HepG2 (cell line): ENCODE measurements at regions not wholly inside any gene's neighbourhood (a gene's known extent, or its start where the extent isn't known, plus 50 kb on each side); places are given as distances from the start of the nearest gene placed in this dataset.

Source experiments
- ATAC-seq: fragments of 200-7000 bp; cut with Tn5 transposase; 3 replicates; pipeline ENCODE4 v1.9.1; 2020; ENCODE audit warnings: mild to moderate bottlenecking, moderate library complexity
- BruUV-seq: library from RNA; stranded (reverse); fragments of 400-500 nt; replicated peaks from 2 replicates; lab custom pipeline; 2021; lab: Mats Ljungman, UMichigan
- CTCF ChIA-PET: fragments of 300-600 bp; formaldehyde crosslinking; extraction: SDS; loops from one replicate; lab custom pipeline; 2021; ENCODE audit warnings: low total read pairs, inconsistent platforms, low intra/inter-chr PET ratio; lab: Yijun Ruan, JAX
- POLR2A ChIA-PET: fragments of 350-600 bp; sonication (Branson Sonifier 250); formaldehyde crosslinking; loops from one replicate; lab custom pipeline; 2020; ENCODE audit warnings: antibody characterized with exemption, inconsistent platforms; lab: Yijun Ruan, JAX
- DNase-seq: peaks from one replicate; pipeline ENCODE4 v3.0.0-alpha.2; 2015; ENCODE audit warnings: low spot score
- FAIRE-seq: peaks from 3 replicates; lab custom pipeline; 2011; peaks lifted over from hg19 to GRCh38; lab: Jason Lieb, UNC
- H2AFZ ChIP-seq: one replicate; pipeline ENCODE4 v1.6.1; 2011; ENCODE audit warnings: low read length, inconsistent platforms
- H3K27ac ChIP-seq: fragments of 300-600 bp; 3 replicates; pipeline ENCODE4 v1.8.0; 2011; ENCODE audit warnings: mixed run types, mild to moderate bottlenecking, mixed read lengths, low read length, inconsistent platforms; ENCODE audit not compliant: insufficient read depth; ENCODE audit errors: extremely low read length
- H3K27me3 ChIP-seq, 2 experiments: fragments of 200-600 bp in 1 of 2; 2 replicates in 1 of 2; 3 replicates in 1 of 2; pipeline versions ENCODE4 v1.6.0 to v1.8.0; 2011; ENCODE audit warnings: low read length in 2 of 2, mild to moderate bottlenecking in 2 of 2, moderate library complexity in 2 of 2, inconsistent platforms in 1 of 2; ENCODE audit not compliant: insufficient read depth in 2 of 2, control insufficient read depth in 1 of 2
- H3K36me3 ChIP-seq, 2 experiments: fragments of 200-600 bp in 1 of 2; replicated peaks in 1 of 2; 2 replicates in 1 of 2; 3 replicates in 1 of 2; pipeline versions ENCODE4 v1.5.1 to v1.8.0; 2011; ENCODE audit warnings: low read length in 2 of 2, inconsistent platforms in 1 of 2; ENCODE audit not compliant: insufficient read depth in 2 of 2, control insufficient read depth in 1 of 2
- H3K4me1 ChIP-seq: 2 replicates; pipeline ENCODE4 v1.5.1; 2012; ENCODE audit warnings: low read length, inconsistent platforms; ENCODE audit not compliant: insufficient read depth
- H3K4me2 ChIP-seq: 2 replicates; pipeline ENCODE4 v1.6.0; 2011; ENCODE audit warnings: low read depth, low read length, inconsistent platforms
- H3K4me3 ChIP-seq, 3 experiments: fragments of 200-600 bp in 1 of 3; sonication (generic), shearing (Covaris generic) in 1 of 3; replicated peaks in 1 of 3; 2 replicates each; pipeline ENCODE4 v1.5.1; 2011 to 2016; ENCODE audit warnings: low read length in 3 of 3, inconsistent platforms in 2 of 3, low read depth in 2 of 3, mild to moderate bottlenecking in 2 of 3, control low read depth in 1 of 3, mixed read lengths in 1 of 3; ENCODE audit not compliant: insufficient read depth in 1 of 3
- H3K79me2 ChIP-seq: one replicate; pipeline ENCODE4 v1.6.1; 2011; ENCODE audit warnings: low read length, inconsistent platforms; ENCODE audit not compliant: insufficient read depth
- H3K9ac ChIP-seq: 2 replicates; pipeline ENCODE4 v1.6.0; 2011; ENCODE audit warnings: mild to moderate bottlenecking, low read depth, low read length, inconsistent platforms; ENCODE audit not compliant: insufficient read depth
- H3K9me3 ChIP-seq: 2 replicates; pipeline ENCODE4 v1.5.1; 2012; ENCODE audit warnings: mild to moderate bottlenecking, low read length
- H4K20me1 ChIP-seq: 2 replicates; pipeline ENCODE4 v1.6.0; 2011; ENCODE audit warnings: inconsistent platforms, mild to moderate bottlenecking, low read length, moderate library complexity; ENCODE audit not compliant: insufficient read depth
- ATF3 ChIP-seq: sonication (generic); formaldehyde crosslinking; IDR thresholded peaks from 2 replicates; pipeline ENCODE4 v1.4.0; 2020; ENCODE audit warnings: missing genetic modification reagents
- BHLHE40 ChIP-seq: IDR thresholded peaks from 2 replicates; pipeline ENCODE4 v1.6.1; 2011; ENCODE audit warnings: low read length, improper control_type of control experiment
- CBX2 ChIP-seq, 2 experiments: fragments of 200-600 bp in 1 of 2; sonication (generic); formaldehyde crosslinking in 1 of 2; IDR thresholded peaks; 2 replicates each; pipeline versions ENCODE4 v1.7.0 to v1.8.1; 2018 to 2022; ENCODE audit warnings: low read depth in 2 of 2, low read length in 1 of 2, mild to moderate bottlenecking in 1 of 2, missing genetic modification reagents in 1 of 2
- CENPT ChIP-seq: sonication (generic); formaldehyde crosslinking; IDR thresholded peaks from 2 replicates; pipeline ENCODE4 v1.8.0; 2022; ENCODE audit warnings: low read depth, mild to moderate bottlenecking, moderate library complexity, missing genetic modification reagents
- IKZF5 ChIP-seq: IDR thresholded peaks from 2 replicates; pipeline ENCODE4 v1.6.1; 2018; ENCODE audit warnings: missing genetic modification reagents, mild to moderate bottlenecking, missing compliant biosample characterization
- KLF9 ChIP-seq: IDR thresholded peaks from 2 replicates; pipeline ENCODE4 v1.6.1; 2016; ENCODE audit warnings: low read depth
- LCORL ChIP-seq, 2 experiments: fragments of 450-650 bp in 1 of 2; sonication (generic) in 1 of 2; formaldehyde crosslinking in 1 of 2; IDR thresholded peaks; 2 replicates each; pipeline versions ENCODE4 v1.5.0 to v1.6.1; 2017 to 2020; ENCODE audit warnings: antibody characterized with exemption in 1 of 2, missing genetic modification reagents in 1 of 2
- NR2F6 ChIP-seq, 2 experiments: IDR thresholded peaks; 2 replicates each; pipeline ENCODE4 v1.6.1; 2016; ENCODE audit warnings: antibody characterized with exemption in 1 of 2, mild to moderate bottlenecking in 1 of 2
- SIN3B ChIP-seq: fragments of 150-350 bp; IDR thresholded peaks from 2 replicates; pipeline ENCODE4 v1.6.1; 2014; ENCODE audit warnings: low read length
- SMAD1 ChIP-seq: sonication (generic); formaldehyde crosslinking; IDR thresholded peaks from 2 replicates; pipeline ENCODE4 v1.4.0; 2020; ENCODE audit warnings: missing genetic modification reagents, low read depth, mild to moderate bottlenecking, borderline replicate concordance
- SMAD3 ChIP-seq: sonication (generic); formaldehyde crosslinking; IDR thresholded peaks from 2 replicates; pipeline ENCODE4 v1.4.0; 2020; ENCODE audit warnings: missing genetic modification reagents
- ZBTB33 ChIP-seq: sonication (generic); formaldehyde crosslinking; IDR thresholded peaks from 2 replicates; pipeline ENCODE4 v1.4.0; 2020; ENCODE audit warnings: missing genetic modification reagents
- ZFP1 ChIP-seq: IDR thresholded peaks from 2 replicates; pipeline ENCODE4 v1.6.1; 2016
- ZFP62 ChIP-seq: sonication (generic); formaldehyde crosslinking; IDR thresholded peaks from 2 replicates; pipeline ENCODE4 v1.4.0; 2020; ENCODE audit warnings: missing genetic modification reagents
- ZFYVE20 ChIP-seq: sonication (generic); formaldehyde crosslinking; IDR thresholded peaks from 2 replicates; pipeline ENCODE4 v1.8.0; 2023; ENCODE audit warnings: low read depth, mild to moderate bottlenecking, moderate library complexity, missing genetic modification reagents, borderline replicate concordance
- ZNF451 ChIP-seq: sonication (generic); formaldehyde crosslinking; IDR thresholded peaks from 2 replicates; pipeline ENCODE4 v1.5.0; 2020; ENCODE audit warnings: mild to moderate bottlenecking, missing genetic modification reagents
- ZNF496 ChIP-seq: sonication (generic); formaldehyde crosslinking; IDR thresholded peaks from 2 replicates; pipeline ENCODE4 v1.8.1; 2023; ENCODE audit warnings: mild to moderate bottlenecking, moderate library complexity, missing genetic modification reagents; ENCODE audit not compliant: insufficient replicate concordance
- ZNF543 ChIP-seq: sonication (generic); formaldehyde crosslinking; IDR thresholded peaks from 2 replicates; pipeline ENCODE4 v1.4.0; 2020; ENCODE audit warnings: mild to moderate bottlenecking, missing genetic modification reagents
- ZNF547 ChIP-seq: sonication (generic); formaldehyde crosslinking; IDR thresholded peaks from 2 replicates; pipeline ENCODE4 v1.5.1; 2020; ENCODE audit warnings: mild to moderate bottlenecking, missing genetic modification reagents
- ZNF674 ChIP-seq: sonication (generic); formaldehyde crosslinking; IDR thresholded peaks from 2 replicates; pipeline ENCODE4 v1.5.0; 2020; ENCODE audit warnings: low read depth, mild to moderate bottlenecking, missing genetic modification reagents
- WGBS: methylation state at CpG from one replicate; pipeline ENCODE4 v1.1.6; 2017; ENCODE audit warnings: low lambda C conversion rate; 5-methylcytosine and 5-hydroxymethylcytosine counted together
- in situ Hi-C: cut with HindIII; loops from 2 replicates; pipeline ENCODE4 v1.10.0; 2017; ENCODE audit warnings: low pct_unique_long_range_greater_than_20kb; ENCODE audit not compliant: extremely low pct_ligation_motif_present
- intact Hi-C: fragments of 100-400 bp; cut with micrococcal nuclease; formaldehyde crosslinking; loops from one replicate; pipeline ENCODE4 v1.10.0; 2022; ENCODE audit not compliant: unreplicated experiment

GRCh38 chr5:112616812-112617547 lies 120.7 kb upstream of the APC start:
- ChIA-PET CTCF (no interaction called here), POLR2A (no interaction called here)
- DNase-seq (no peak), ATAC-seq (peak; percentile 69), FAIRE-seq (no peak)
- Histone ChIP-seq H3K9me3 (no peaks in the 10 kb centered on the region), H3K4me1 (no peaks in the 10 kb centered on the region), H3K4me2 (peak overlapping the region; percentile 51), H3K36me3 (no peaks in the 10 kb centered on the region), H2AFZ (no peak overlapping the region), H3K9ac (no peak overlapping the region), H3K27me3 (no peaks in the 10 kb centered on the region), H4K20me1 (no peaks in the 10 kb centered on the region), H3K79me2 (no peaks in the 10 kb centered on the region), H3K4me3 (peak overlapping the region in 2 of 3 experiments; percentile 6 to 19; a peak in 3 of 6 replicates), H3K27ac (no peak overlapping the region)
- TF ChIP-seq BHLHE40 (no peak), IKZF5 (no peak), ZNF547 (CRISPR knock-in tag) (no peak), NR2F6 (IDR thresholded peaks at IDR 0.05) (no peak), NR2F6 (CRISPR knock-in tag; IDR thresholded peaks at IDR 0.05) (no peak), LCORL (IDR thresholded peaks at IDR 0.05) (no peak), LCORL (CRISPR knock-in tag; IDR thresholded peaks at IDR 0.05) (no peak), SMAD3 (CRISPR knock-in tag) (no peak), ATF3 (CRISPR knock-in tag) (no peak), KLF9 (no peak), ZFP62 (no peak), ZNF451 (CRISPR knock-in tag) (no peak), ZNF674 (CRISPR knock-in tag) (no peak), SIN3B (no peak), CBX2 (IDR thresholded peaks at IDR 0.05; ENCODE audit: low read depth, low read length) (no peak), CBX2 (CRISPR knock-in tag; IDR thresholded peaks at IDR 0.05; ENCODE audit: low read depth) (no peak), ZNF496 (CRISPR knock-in tag) (no peak), SMAD1 (CRISPR knock-in tag) (no peak), ZFP1 (no peak), ZBTB33 (CRISPR knock-in tag) (no peak), CENPT (CRISPR knock-in tag) (no peak), ZFYVE20 (no peak), ZNF543 (CRISPR knock-in tag) (no peak)
- no TSS peak for BruUV-seq
- WGBS: under 1% methylated on average over 8 of the region's 8 CpGs
- in situ Hi-C loops (no loop called here), intact Hi-C loops (no loop called here)
